Heart left ventricle (tissue), 16 donors: ENCODE measurements at regions not wholly inside any gene's neighbourhood (a gene's known extent, or its start where the extent isn't known, plus 50 kb on each side); places are given as distances from the start of the nearest gene placed in this dataset.

Source experiments
- ATAC-seq, 4 donors: fragments of 200-7000 bp; cut with Tn5 transposase; one replicate each; pipeline ENCODE4 v1.9.1; 2020 to 2022; ENCODE audit warnings: moderate library complexity in 4 of 4, mild to moderate bottlenecking in 3 of 4, moderate number of reproducible peaks in 1 of 4
- DNase-seq, 5 donors: peaks; one replicate each; pipeline ENCODE4 v3.0.0-alpha.2; 2020
- H3K27ac ChIP-seq, 12 donors: fragments of 200-600 bp; sonication (generic) in 4 of 12; one replicate each; pipeline versions ENCODE4 v1.5.0 to v1.8.0; 2016 to 2022; ENCODE audit warnings: mild to moderate bottlenecking in 2 of 12
- H3K27me3 ChIP-seq, 9 donors: fragments of 200-600 bp; sonication (generic) in 2 of 9; one replicate each; pipeline versions ENCODE4 v1.5.1 to v1.8.0; 2016 to 2022; ENCODE audit warnings: mild to moderate bottlenecking in 3 of 9
- H3K36me3 ChIP-seq, 9 donors: fragments of 200-600 bp; sonication (generic) in 2 of 9; one replicate each; pipeline versions ENCODE4 v1.5.0 to v1.8.0; 2018 to 2022; ENCODE audit warnings: mild to moderate bottlenecking in 2 of 9
- H3K4me1 ChIP-seq, 12 donors: fragments of 200-600 bp; sonication (generic) in 4 of 12; one replicate each; pipeline versions ENCODE4 v1.5.0 to v1.8.0; 2016 to 2022; ENCODE audit warnings: mild to moderate bottlenecking in 3 of 12
- H3K4me3 ChIP-seq, 12 donors: fragments of 200-600 bp; sonication (generic) in 4 of 12; one replicate each; pipeline versions ENCODE4 v1.5.0 to v1.8.0; 2017 to 2022; ENCODE audit warnings: mild to moderate bottlenecking in 9 of 12, moderate library complexity in 4 of 12
- H3K9me3 ChIP-seq, 12 donors: fragments of 200-600 bp; sonication (generic) in 4 of 12; one replicate each; pipeline versions ENCODE4 v1.5.0 to v1.8.0; 2016 to 2022; ENCODE audit warnings: mild to moderate bottlenecking in 1 of 12
- POLR2A ChIP-seq, 2 donors: fragments of 450-650 bp; IDR thresholded peaks; one replicate each; pipeline ENCODE4 v1.6.1; 2017; ENCODE audit warnings: antibody characterized with exemption in 2 of 2, mild to moderate bottlenecking in 2 of 2, moderate library complexity in 2 of 2
- WGBS, 4 donors: extraction: QIAGEN DNeasy Blood & Tissue Kit in 2 of 4; methylation state at CpG; one replicate each; pipeline versions ENCODE4 v1.1.5 to v1.1.7; 2013 to 2018; 5-methylcytosine and 5-hydroxymethylcytosine counted together
- intact Hi-C, 10 donors: fragments of 100-400 bp; cut with DNase I; formaldehyde crosslinking; loops; one replicate each; pipeline versions ENCODE4 v1.11.1 to v1.14.2; 2022
- TF ChIP-seq, protein P1 (sequence below), 12 donors: fragments of 200-600 bp; sonication (generic) in 4 of 12; IDR thresholded peaks; one replicate each; pipeline versions ENCODE4 v1.5.0 to v1.8.0; 2018 to 2022; ENCODE audit warnings: antibody characterized with exemption in 12 of 12, mild to moderate bottlenecking in 5 of 12
- donor health status: ischemic (EF 13 %, LVEDD 7.1; RV severe dilation, severe dysfunction).
- donor health status: healthy with polysubstance abuse.
- donor health status: DM: no; HTN: yes; CAD: no.
- donor health status: DM: no; HTN: no; CAD: no.
- donor health status: ischemic (EF 25% LVEDD 6.9; RV normal size, moderate dysfunction).
- donor health status: ischemic (EF 25% LVEDD 5.7; RV mildly dilated, moderate dysfunction).
- donor health status: healthy.
- donor health status: DM: yes; HTN: yes; CAD: no.
- donor health status: ischemic (EF 35%, LVEDD 5.7; RV mildly dilated, moderate dysfunction).
- donor health status: nonischemic (EF 11% LVEDD 7.7; RV severe dilation, severe dysfunction).
- donor health status: DM: yes; HTN: yes; CAD: no.
- donor health status: PGD.
- donor health status: ischemic (EF 29% LVEDD 5.4; RV normal size, mild dysfunction).
- donor health status: nonischemic (EF 23%, LVEDD 6.1; RV moderate dilation, normal function).

DNA sequence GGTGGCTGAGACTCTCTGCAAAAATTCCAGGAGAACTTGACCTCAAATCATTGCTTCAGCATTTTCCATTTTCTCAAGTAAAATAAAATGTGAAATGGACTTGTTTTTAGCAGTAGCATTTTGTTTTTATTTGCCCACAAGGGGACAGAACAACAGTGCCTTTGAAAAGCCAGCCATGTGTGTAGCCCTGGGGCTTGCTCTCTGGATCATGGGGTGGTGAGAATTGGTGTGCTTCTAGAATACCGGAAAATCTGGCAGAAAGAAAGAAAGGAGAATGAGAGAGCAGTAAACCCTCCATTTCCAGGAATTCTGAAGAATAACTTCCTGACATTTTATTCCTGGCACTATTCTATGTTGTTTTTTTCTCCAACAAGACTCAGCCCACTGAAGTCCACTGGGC lies 254.7 kb upstream of the MOCS1 start:
- ATAC-seq = no peak
- DNase-seq = no peak
- Histone ChIP-seq H3K4me1 (no peaks in the 10 kb centered on the region), H3K36me3 (no peaks in the 10 kb centered on the region), H3K27ac (no peak overlapping the region), H3K4me3 (no peak overlapping the region), H3K9me3 (peaks cover 0 to 6% (median 3%) of the 10 kb centered on the region in 12 donors), H3K27me3 (peaks cover 0 to 7% (median 0%) of the 10 kb centered on the region in 9 donors)
- TF ChIP-seq POLR2A (IDR thresholded peaks at IDR 0.05) = no peak
- TF ChIP-seq, protein P1, sequence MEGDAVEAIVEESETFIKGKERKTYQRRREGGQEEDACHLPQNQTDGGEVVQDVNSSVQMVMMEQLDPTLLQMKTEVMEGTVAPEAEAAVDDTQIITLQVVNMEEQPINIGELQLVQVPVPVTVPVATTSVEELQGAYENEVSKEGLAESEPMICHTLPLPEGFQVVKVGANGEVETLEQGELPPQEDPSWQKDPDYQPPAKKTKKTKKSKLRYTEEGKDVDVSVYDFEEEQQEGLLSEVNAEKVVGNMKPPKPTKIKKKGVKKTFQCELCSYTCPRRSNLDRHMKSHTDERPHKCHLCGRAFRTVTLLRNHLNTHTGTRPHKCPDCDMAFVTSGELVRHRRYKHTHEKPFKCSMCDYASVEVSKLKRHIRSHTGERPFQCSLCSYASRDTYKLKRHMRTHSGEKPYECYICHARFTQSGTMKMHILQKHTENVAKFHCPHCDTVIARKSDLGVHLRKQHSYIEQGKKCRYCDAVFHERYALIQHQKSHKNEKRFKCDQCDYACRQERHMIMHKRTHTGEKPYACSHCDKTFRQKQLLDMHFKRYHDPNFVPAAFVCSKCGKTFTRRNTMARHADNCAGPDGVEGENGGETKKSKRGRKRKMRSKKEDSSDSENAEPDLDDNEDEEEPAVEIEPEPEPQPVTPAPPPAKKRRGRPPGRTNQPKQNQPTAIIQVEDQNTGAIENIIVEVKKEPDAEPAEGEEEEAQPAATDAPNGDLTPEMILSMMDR (IDR thresholded peaks at IDR 0.05) = no peak
- WGBS, 4 donors = 54 to 64% (median 62%) methylated on average over 1 of the region's 1 CpG
- intact Hi-C loops = no loop called here

DNA sequence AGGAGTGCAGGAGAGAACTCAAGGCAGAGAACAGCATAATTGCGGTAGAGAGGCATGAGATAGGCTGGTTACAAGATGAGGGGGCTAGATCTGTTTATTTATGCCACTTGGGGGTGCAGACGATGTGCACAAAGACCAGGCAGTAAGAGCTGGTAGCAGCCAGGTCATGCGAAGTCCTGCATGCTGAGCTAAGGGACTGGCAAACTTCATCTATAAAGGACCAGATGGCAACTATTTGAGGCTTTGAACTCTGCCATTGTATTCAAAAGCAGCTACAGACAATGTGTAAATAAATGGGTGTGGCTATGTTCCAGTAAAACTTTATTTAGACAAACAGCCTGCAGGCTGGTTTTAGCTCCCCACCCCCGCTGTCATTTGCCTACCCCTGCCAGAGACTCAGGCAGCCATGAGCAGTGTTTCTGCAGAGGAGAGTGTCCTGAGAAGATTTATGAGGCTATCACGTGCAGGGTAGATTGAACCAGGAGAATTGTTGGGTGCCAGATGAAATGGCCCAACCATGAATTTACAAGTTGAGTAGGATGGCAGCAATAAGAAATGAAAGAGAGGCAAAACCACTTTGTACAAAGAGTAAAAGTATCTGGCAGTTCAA lies 253.4 kb upstream of the MOCS1 start:
- no peak overlapping the region for H3K27ac ChIP-seq
- DNase-seq = no peak
- intact Hi-C loops = no loop called here
- WGBS, 4 donors = 55 to 76% (median 65%) methylated on average over 5 of the region's 5 CpGs
- TF ChIP-seq, protein P1 (IDR thresholded peaks at IDR 0.05) = no peak
- TF ChIP-seq POLR2A (IDR thresholded peaks at IDR 0.05) = no peak
- no peak overlapping the region for H3K4me3 ChIP-seq
- H3K4me1 ChIP-seq = no peaks in the 10 kb centered on the region
- no peak for ATAC-seq
- H3K27me3 ChIP-seq = peaks cover 0 to 7% (median 0%) of the 10 kb centered on the region in 9 donors
- peaks cover 0 to 19% (median 11%) of the 10 kb centered on the region in 12 donors for H3K9me3 ChIP-seq
- H3K36me3 ChIP-seq = no peaks in the 10 kb centered on the region

DNA sequence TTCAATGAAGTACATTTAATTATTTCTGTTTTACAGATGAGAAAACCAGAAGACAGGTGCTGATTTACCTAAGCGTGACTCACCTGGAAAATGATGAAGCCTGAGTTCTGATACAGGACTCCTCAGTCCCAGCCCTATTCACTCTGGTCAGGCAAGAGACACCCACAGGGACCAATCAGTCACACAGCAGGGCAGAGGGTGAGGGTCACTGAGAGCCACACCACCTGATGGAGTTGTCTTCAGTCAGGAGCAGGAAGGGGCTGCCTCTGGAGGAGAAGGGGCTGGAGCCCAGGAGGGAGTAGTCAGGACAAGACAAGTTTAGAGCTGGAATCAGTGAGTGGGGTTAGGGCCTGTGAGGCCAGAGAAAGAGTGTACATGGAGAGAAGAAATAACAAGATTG lies 251.2 kb upstream of the MOCS1 start:
- no peak overlapping the region for H3K4me3 ChIP-seq
- peaks cover 0 to 7% (median 0%) of the 10 kb centered on the region in 9 donors for H3K27me3 ChIP-seq
- WGBS, 4 donors = 86 to 100% (median 95%) methylated on average over 1 of the region's 1 CpG
- peaks cover 0 to 24% (median 11%) of the 10 kb centered on the region in 12 donors for H3K9me3 ChIP-seq
- no peak for ATAC-seq
- H3K27ac ChIP-seq = no peak overlapping the region
- H3K36me3 ChIP-seq = no peaks in the 10 kb centered on the region
- no peak for DNase-seq
- intact Hi-C loops = no loop called here
- no peaks in the 10 kb centered on the region for H3K4me1 ChIP-seq
- TF ChIP-seq, protein P1 (IDR thresholded peaks at IDR 0.05) = no peak
- TF ChIP-seq POLR2A (IDR thresholded peaks at IDR 0.05) = no peak

DNA sequence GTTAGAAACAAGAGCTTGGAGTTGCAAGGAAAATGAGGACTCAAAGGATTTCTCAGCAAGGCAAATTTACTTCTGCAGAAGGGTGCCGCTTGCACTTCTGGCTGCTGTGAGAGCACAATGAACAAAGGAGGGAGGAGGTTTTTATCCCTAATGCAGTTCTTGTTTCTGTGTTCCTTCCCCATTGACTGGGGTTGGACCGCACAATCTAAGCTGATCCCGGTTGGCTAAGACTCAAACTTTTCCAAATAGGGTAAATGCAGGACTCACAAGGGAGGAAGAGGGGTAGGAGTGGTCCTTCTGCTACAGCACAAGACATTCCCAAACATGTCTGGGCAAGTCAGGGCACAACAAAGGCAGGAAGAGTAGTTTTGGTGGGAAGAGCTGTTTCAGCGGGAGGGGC lies 249.6 kb upstream of the MOCS1 start:
- no peak for TF ChIP-seq POLR2A (IDR thresholded peaks at IDR 0.05)
- TF ChIP-seq, protein P1 (IDR thresholded peaks at IDR 0.05) = no peak
- Histone ChIP-seq H3K27me3 (peaks cover 0 to 7% (median 0%) of the 10 kb centered on the region in 9 donors), H3K36me3 (no peaks in the 10 kb centered on the region), H3K27ac (no peak overlapping the region), H3K9me3 (peaks cover 0 to 24% (median 11%) of the 10 kb centered on the region in 12 donors), H3K4me3 (no peak overlapping the region), H3K4me1 (no peaks in the 10 kb centered on the region)
- ATAC-seq (no peak), DNase-seq (no peak)
- WGBS, 4 donors = 84 to 91% (median 85%) methylated on average over 4 of the region's 4 CpGs
- intact Hi-C loops = no loop called here
